HFFc6 (cell line): ENCODE measurements at regions not wholly inside any gene's neighbourhood (a gene's known extent, or its start where the extent isn't known, plus 50 kb on each side); places are given as distances from the start of the nearest gene placed in this dataset.
A peak's percentile ranks its signal among the peaks of the same experiment; 100 is the strongest.

ENCODE experiments used
- DNase-seq: peaks from one replicate; pipeline ENCODE4 v3.0.0-alpha.2; 2018
- H3K27ac Mint-ChIP-seq: 2 replicates; pipeline ENCODE4 v1.8.0; 2020; ENCODE audit warnings: mild to moderate bottlenecking, mixed read lengths
- H3K27me3 Mint-ChIP-seq: 2 replicates; pipeline ENCODE4 v1.8.0; 2021; ENCODE audit warnings: mild to moderate bottlenecking, moderate library complexity, mixed read lengths; ENCODE audit not compliant: insufficient read depth
- H3K36me3 Mint-ChIP-seq: 2 replicates; pipeline ENCODE4 v1.8.0; 2021; ENCODE audit warnings: low read depth, mixed read lengths
- H3K4me1 Mint-ChIP-seq: 2 replicates; pipeline ENCODE4 v1.8.0; 2020; ENCODE audit warnings: low read depth, mixed read lengths
- H3K4me3 Mint-ChIP-seq: 2 replicates; pipeline ENCODE4 v1.8.0; 2020; ENCODE audit warnings: mild to moderate bottlenecking, moderate library complexity, mixed read lengths
- H3K9me3 Mint-ChIP-seq: 2 replicates; pipeline ENCODE4 v1.8.0; 2020; ENCODE audit warnings: mild to moderate bottlenecking, mixed read lengths
- CTCF ChIP-seq: fragments of 200-600 bp; sonication (generic); IDR thresholded peaks from 2 replicates; pipeline ENCODE4 v1.5.0; 2021; ENCODE audit warnings: antibody characterized with exemption, mild to moderate bottlenecking

GRCh38 chr4:151894246-151894645 is 133.4 kb upstream of the GATB start:
- no peak for DNase-seq
- no peak overlapping the region for H3K4me3 Mint-ChIP-seq
- no peaks in the 10 kb centered on the region for H3K9me3 Mint-ChIP-seq
- H3K27me3 Mint-ChIP-seq: no peaks in the 10 kb centered on the region; the same call in none of the 2 replicates
- H3K27ac Mint-ChIP-seq: no peak overlapping the region
- H3K36me3 Mint-ChIP-seq: no peaks in the 10 kb centered on the region
- no peaks in the 10 kb centered on the region for H3K4me1 Mint-ChIP-seq
- TF ChIP-seq CTCF: no peak

- Mint-ChIP-seq H3K4me3 (no peak overlapping the region), H3K36me3 (no peaks in the 10 kb centered on the region), H3K27ac (peak overlapping the region; percentile 85), H3K9me3 (no peaks in the 10 kb centered on the region), H3K27me3 (no peaks in the 10 kb centered on the region; the same call in 1 of the 2 replicates), H3K4me1 (peaks cover 24% of the 10 kb centered on the region)
- no peak for TF ChIP-seq CTCF
- no peak for DNase-seq
Observed at GRCh38 chr4:151888367-151888866, 127.6 kb upstream of the GATB start.

GRCh38 chr4:151887816-151888180 is 127.0 kb upstream of the GATB start:
- H3K27me3 Mint-ChIP-seq: no peaks in the 10 kb centered on the region; the same call in 1 of the 2 replicates
- peaks cover 31% of the 10 kb centered on the region for H3K4me1 Mint-ChIP-seq
- no peak overlapping the region; the same call in 1 of the 2 replicates for H3K4me3 Mint-ChIP-seq
- TF ChIP-seq CTCF: no peak
- no peaks in the 10 kb centered on the region for H3K9me3 Mint-ChIP-seq
- DNase-seq: no peak
- no peaks in the 10 kb centered on the region for H3K36me3 Mint-ChIP-seq
- peak overlapping the region; percentile 85 for H3K27ac Mint-ChIP-seq

- H3K36me3 Mint-ChIP-seq: no peaks in the 10 kb centered on the region
- H3K27ac Mint-ChIP-seq: peak overlapping the region; percentile 85
- peaks cover 36% of the 10 kb centered on the region for H3K4me1 Mint-ChIP-seq
- DNase-seq: peak; percentile 85
- no peaks in the 10 kb centered on the region for H3K9me3 Mint-ChIP-seq
- H3K4me3 Mint-ChIP-seq: no peak overlapping the region
- H3K27me3 Mint-ChIP-seq: no peaks in the 10 kb centered on the region; the same call in 1 of the 2 replicates
- TF ChIP-seq CTCF: no peak
Observed at GRCh38 chr4:151887031-151887815, 126.4 kb upstream of the GATB start.

- Mint-ChIP-seq H3K27me3 (peaks cover 2% of the 10 kb centered on the region), H3K27ac (no peak overlapping the region), H3K9me3 (no peaks in the 10 kb centered on the region), H3K36me3 (no peaks in the 10 kb centered on the region), H3K4me3 (no peak overlapping the region), H3K4me1 (peaks cover 37% of the 10 kb centered on the region)
- no peak for DNase-seq
- TF ChIP-seq CTCF: no peak
Observed at GRCh38 chr4:151885123-151885522, 124.3 kb upstream of the GATB start.
